Germinal center (tissue), 1 donor: ENCODE measurements at regions not wholly inside any gene's neighbourhood (a gene's known extent, or its start where the extent isn't known, plus 50 kb on each side); places are given as distances from the start of the nearest gene placed in this dataset.
A peak's percentile ranks its signal among the peaks of the same experiment; 100 is the strongest.
"Not testable (repeated sequence)": the region's sequence is repeated elsewhere in the genome, so short reads cannot be mapped to it uniquely, and the experiment has no call there.

Experiments used
- DNase-seq: peaks from one replicate; pipeline ENCODE4 v3.0.0; 2012; ENCODE audit warnings: mixed read lengths, low spot score

DNA sequence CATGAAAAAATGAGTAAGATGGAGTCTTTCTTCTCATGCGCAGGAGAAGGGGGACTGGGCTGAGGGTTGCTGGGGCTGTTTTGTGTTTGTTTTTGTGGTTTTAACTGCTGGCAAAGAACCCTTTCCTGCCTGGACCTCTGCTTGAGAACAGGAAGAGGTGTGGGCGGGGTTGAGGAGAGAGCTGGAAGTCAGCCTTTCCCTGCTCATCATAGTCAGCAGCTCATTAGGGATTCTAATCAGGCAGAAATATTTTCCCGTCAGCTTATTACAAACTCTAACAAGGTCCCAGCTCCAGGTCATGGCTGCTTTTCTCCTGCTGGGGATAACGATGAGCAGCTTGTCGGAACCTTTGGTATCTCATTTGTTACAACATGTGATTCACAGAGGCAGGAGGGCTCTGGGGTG lies 185.0 kb upstream of the NRXN3 start:
- DNase-seq: no peak

DNA sequence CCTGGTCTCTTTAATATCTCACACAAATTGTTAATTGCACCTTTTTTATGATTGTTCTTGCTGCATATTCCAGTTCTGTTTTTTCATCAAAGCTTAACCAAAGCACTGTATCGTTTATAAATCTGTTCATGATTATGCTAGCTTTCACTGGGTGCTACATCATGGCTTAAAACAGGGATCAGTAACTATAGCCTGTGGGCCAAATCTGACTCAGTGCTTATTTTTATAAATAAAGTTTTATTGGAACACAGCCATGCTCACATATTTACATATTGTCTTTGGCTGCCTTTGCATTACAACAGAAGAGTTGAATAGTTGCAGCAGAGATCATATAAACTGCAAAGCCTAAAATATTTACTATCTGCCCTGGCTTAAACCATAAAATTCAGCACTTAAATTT lies 183.4 kb upstream of the NRXN3 start:
- no peak for DNase-seq

DNA sequence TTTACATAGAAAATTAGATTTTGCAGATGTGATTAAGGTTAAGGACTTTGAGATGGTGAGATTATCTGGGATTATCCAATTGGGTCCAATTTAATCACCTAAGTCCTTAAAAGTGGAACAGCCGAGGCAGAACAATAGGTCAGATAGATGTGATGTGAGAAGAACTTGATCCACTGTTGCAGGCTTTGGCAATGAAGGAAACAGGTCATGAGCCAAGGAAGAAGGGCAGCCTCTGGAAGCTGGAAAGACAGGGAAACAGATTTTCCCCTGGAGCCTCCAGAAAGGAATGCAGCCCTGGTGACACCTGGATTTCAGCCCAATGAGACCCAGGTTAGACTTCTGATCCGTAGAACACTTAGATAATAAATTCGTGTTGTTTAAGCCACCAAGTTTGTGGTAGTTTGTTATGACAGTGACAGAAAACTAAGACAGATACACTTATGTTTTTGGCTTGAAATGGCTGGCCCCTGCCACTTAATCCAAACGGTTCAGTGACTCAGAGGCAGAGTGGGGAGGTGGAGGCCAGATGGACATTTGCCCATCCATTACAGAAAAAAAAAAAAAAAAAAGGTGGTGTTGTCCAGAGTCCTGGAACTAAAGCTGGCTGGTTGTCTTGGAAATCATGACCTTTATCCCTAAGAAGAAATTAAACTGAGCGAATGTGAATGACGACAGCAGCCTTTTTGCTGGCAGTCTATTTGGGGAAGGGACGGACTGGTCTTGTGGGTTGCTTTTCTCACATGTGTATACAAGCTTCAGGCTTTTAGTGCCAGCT lies 181.9 kb upstream of the NRXN3 start:
- no peak for DNase-seq

DNA sequence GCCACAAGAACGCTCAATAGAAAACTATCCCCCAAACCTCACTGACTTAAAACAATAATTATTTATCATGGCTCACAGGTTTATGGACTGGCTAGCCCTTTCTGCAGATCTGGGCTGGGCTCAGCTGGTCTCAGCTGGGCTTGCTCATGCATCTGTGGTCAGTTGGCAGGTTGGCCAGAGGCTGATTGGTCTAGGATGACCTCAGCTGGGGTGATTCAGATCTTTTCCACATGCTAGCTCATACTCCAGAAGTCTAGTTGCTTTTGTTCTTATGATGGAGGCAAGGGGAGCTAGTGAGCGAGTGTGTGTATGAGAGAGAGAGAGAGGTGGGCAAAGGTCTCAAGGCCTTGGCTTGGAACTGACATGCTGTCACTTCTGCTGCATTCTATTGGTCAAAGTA lies 181.2 kb upstream of the NRXN3 start:
- no peak for DNase-seq

DNA sequence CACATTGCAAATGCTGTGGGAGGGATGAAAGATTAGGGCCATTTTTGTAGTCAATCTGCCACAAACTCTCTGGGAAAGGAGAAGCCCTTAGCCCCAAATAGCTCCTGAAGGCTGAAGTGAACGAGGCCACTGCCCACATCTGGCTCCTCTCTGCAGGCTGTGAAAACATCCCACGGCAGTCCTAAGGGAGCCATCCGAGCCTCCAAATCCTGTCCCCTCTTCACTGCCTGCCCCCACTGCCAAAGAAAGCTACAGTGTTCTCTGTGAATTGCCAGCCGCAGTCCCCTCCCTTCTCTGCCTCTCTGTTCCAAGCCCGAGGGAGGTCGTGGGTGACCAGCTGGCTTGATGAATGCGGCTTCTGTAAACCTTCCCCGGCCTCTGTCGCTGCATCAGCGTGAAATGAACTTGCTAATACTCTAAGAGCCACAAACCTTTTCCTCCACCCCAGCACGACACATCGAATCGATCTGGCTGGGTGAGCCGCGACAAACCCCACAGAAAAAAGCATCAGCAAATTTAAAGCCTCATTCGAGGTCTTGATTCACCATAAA lies 180.7 kb upstream of the NRXN3 start:
- DNase-seq: no peak

DNA sequence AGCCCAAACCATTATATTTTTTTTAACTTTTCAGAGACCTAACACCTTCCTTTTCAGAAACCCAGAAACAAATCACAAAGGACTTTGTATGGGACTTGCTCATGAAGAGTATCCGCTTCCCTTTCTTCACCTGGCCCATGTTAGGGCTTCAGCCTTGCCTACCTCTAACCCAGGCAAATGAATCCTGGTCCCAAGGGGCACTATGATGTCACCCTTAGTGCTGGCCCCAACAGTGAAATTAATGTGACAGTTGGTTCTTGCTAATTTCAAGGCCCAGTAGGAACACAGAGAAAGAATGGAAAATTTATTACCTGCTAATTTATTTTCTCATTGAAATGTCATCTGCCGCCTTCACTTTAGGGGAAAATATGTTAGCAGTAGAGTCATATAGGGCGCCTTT lies 179.8 kb upstream of the NRXN3 start:
- no peak for DNase-seq

DNA sequence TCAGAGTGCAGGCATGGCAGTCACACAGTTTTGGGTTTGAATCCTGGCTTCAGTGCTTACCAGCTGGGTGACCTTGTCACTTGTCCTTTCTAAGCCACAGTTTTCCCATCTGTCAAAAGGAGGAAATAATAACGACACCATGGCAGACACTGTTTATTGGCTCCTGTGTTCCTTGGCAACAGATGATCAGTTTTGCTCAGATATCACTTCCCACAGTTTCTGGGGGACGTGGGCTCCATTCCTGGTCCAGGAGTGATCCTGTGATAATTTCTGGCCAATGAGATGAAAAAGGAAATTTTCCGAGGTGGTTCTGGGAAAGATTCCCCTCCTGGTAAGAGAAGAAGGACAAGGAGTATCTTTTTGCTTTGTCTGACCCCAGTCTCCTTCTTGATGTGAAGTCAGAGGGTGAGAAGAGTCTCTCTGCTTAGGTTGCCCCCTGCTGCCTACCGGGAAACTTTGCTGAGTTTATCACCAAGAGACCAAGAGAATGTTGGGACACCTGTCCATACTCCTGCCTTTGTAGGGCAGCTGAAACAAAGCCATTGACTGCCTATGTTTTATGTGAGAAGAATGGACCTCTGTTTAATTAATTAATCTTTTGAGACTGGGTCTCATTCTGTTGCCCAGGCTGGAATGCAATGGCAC lies 178.9 kb upstream of the NRXN3 start:
- no peak for DNase-seq

DNA sequence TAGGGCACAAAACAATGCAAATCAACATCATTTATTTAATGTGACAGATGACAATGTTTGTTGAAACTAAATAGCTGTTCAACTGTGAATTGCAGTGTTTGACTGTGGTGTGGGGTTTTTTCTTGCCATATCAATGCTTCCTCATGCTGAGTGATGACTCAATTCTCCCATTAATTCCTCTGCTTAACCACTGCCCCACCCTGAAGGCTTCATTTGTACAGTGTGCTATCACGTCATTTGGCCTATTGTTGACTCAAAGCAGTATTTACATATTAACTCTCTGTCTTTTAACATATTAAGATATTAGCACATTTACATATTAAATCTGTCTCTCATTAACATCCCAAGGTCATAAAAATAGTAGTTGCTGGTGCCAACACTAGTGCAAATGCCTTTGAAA lies 164.8 kb upstream of the NRXN3 start:
- DNase-seq: no peak

DNA sequence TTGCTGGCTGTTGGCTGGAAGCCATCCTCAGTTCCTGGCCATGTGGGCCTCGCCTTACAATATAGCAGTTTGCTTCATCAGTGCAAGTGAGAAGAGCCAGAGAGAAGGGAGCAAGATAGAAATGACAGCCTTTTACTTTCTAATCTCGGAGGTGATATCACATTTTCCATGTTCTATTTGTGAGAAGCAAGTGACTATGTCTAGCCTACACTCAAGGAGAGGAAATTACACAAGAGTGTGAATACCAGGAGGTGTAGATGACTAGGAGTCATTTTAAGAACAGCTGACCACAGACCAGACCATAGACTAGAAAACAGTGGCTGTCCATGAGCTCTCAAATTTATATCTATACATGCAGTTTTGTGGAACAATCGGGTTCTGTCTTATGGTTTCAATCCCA lies 163.0 kb upstream of the NRXN3 start:
- no peak for DNase-seq

DNA sequence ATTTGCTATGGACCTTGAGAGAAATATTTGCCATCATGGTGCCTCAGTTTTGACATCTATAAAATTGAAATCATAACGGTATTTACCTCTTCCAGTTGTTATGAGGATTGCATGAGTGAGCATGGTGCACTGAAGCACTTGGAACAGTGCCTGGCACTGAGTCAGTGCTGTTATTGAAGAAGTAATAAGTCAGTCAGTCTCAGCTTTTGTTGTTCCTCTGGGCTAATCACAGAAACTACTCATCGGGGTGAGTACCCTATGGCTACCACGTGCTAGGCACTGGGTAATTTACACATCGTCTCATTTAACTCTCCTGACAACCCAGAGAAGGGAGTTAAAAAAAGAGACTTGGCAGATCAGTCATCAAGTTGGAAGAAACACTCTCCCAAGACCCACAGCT lies 159.5 kb upstream of the NRXN3 start:
- no peak for DNase-seq

DNA sequence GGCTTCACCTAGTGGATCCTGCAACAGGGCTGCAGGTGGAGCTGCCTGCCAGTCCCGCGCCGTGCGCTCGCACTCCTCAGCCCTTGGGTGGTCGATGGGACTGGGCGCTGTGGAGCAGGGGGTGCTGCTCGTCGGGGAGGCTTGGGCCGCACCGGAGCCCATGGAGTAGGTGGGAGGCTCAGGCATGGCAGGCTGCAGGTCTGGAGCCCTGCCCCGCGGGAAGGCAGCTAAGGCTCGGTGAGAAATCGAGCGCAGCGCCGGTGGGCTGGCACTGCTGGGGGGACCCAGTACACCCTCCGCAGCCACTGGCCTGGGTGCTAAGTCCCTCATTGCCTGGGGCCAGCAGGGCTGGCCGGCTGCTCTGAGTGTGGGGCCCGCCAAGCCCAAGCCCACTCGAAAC lies 156.3 kb upstream of the NRXN3 start:
- not testable (repeated sequence) for DNase-seq

DNA sequence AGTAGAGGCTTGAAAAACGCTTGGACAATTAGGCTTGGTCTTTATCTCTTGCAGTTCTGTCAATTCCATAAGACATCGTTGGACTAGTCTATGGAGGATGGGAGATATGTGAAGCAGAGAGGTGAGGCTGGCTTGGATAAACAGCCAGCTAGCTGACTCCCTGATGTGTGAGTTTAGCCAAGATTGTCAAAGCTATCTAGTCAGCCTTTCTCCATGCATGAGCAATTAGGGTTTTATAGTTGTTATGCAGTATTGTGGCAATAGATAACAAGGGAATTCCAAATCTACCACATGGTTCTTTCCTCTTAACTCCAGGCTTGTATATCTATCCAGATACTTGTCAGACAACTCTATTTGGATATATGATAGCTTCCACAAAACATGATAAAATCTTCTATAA lies 153.6 kb upstream of the NRXN3 start:
- DNase-seq: no peak

DNA sequence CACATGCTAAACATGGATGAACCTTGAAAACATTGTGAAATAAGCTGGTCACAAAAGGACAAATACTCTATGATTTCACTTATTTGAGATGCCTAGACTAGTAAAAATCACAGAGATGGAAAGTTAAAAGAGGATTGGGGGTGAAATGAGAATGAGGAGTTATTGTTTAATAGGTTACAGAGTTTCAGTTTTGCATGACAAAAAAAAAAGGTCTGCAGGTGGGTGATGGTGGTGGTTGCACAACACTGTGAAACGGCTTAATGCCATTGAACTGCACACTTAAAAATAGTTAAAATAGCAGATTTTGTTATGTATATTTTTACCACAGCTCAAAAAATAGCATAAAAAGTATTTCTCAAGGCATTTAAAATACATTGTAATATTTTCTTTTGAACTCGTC lies 151.9 kb upstream of the NRXN3 start:
- no peak for DNase-seq

DNA sequence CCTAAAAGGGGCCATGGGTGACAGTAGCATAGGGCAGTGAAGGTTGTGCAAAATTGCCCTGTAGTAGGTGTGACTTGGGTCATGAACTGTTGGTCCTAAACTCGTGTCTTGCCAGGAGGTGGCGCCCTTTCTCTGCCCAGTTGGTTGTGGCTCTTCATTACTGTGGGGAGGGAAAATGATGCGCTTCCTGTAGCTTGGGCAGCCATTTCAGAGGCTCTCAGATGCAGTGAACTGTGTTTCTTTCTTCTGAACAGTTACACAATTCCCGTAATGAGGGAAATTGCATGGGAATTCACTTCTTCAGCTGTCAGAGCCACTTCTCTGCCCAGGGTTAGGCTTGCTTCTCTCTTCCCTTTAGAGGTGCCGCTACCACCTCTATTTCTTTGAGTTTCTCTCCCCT lies 148.1 kb upstream of the NRXN3 start:
- DNase-seq: peak; percentile 56

DNA sequence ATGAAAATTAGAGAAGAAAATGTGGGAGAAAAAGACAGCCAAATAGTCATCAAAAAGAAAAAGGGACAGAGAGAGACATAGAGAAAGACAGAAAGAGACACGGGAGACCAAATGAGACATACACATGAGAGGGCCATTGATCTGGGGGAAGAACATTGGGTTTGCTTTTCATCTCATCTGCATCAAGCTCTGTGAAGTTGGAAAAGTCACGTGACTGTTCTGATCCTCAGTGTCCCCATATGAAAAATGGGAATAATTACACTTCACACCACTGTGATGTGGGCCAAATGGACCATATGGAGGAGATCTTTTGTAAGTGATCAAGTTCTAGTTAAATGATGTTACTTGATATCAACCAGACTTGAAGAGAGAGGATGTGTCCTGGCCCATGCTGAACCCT lies 147.1 kb upstream of the NRXN3 start:
- no peak for DNase-seq

DNA sequence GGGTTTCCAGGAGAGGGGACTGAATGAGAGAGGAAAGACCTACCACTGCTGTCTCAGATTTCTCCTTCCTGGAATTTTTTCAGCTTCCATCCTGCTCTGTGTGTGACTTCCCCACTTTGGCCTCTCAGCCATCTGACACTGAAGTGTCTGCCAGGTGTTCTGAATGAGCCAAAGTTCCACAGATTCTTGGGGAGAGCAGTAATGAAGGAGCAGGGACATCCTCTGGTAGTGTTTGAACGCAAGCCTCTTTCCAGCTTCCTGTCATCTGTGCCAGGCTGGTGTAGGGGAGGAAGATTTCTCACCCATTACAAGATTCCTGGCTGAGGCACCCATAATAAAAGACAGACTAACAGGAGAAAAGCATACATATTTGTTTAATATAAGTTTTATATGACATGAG lies 141.7 kb upstream of the NRXN3 start:
- no peak for DNase-seq

DNA sequence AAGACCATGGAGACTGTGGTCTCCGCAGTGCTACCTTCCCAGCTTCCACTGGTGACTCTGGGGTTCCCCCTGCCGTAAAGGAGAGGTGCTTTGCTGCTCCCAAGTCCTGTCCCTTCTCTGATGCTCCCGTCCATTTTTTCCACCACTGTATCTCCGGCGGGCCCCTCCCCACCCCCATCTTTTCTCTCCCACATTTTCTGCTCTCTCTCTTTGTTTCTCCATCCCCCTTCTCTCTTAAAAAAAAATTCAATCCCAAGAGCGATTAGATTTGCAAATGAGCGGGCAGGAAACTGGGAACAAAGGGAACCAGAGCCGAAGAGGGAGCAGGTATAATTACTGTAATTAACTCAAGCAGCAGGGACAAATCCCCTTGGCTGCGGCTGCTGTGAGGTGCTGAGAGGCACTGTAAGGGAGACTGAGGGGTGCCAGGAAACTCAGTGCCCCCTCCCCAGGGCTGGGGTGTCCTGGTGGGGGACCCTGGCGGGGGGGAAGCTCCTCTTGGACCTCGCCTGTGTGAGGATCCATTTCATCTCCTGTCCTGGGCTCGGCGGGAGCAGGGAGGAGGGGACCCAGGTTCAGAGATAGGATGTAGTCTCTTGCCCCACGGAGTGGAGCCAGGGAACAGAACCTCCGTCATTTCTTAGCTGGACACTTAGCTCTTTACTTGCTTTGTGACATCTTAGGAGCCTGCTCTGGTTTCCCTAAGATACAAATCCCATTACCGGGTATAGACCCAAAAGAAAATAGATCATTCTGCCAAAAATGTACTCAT lies 140.4 kb upstream of the NRXN3 start:
- no peak for DNase-seq

DNA sequence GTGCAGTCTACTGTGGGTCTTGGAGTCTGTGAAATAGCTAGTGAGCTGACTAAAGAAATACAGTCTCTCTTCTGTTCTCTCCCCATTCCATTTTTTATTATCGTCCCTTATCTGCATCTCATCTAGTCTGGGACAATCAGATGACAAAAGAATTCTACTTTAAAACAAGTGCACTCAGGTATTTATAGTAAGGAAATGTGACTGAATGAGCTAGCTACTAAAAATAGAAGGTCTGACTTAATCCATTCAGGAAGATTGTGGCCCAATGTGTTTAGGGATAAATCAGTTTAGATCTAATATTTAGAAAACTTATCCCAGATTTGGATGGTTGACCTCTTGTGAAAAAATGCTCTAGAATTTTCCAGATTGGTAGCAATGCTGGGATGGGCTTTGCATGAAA lies 126.8 kb upstream of the NRXN3 start:
- DNase-seq: no peak

DNA sequence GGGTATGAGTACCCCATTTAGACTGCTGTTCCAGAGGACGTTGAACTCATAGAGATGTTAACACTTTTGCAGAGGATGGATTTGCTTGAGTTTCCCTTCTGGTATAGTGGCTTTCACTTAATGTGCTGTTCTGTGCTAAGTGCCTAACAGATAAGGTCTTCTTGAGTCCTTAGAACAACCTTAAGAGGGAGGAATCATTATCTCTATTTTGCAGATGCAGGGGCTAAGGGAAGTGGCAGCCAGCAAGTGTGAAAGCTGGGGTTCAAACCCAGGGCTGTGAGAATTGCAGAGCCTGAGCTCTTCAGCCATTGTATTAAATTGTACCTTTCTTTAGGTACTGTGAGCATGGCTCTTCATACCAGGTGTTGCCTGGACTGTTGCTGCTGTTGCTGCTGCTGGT lies 122.1 kb upstream of the NRXN3 start:
- no peak for DNase-seq

DNA sequence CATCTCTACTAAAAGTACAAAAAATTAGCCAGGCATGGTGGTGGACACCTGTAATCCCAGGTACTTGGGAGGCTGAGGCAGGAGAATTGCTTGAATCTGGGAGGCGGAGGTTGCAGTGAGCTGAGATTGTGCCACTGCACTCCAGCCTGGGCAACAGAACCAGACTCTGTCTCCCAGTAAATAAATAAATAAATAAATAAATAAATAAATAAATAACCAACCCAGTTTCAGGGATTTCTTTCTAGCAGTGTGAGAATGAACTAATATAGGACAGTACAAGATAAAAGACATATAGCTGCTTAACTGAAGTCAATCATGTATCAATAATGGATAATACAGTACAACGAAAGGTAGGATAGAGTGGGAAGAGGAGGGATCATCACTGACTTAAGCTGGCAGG lies 113.3 kb upstream of the NRXN3 start:
- not testable (repeated sequence) for DNase-seq

DNA sequence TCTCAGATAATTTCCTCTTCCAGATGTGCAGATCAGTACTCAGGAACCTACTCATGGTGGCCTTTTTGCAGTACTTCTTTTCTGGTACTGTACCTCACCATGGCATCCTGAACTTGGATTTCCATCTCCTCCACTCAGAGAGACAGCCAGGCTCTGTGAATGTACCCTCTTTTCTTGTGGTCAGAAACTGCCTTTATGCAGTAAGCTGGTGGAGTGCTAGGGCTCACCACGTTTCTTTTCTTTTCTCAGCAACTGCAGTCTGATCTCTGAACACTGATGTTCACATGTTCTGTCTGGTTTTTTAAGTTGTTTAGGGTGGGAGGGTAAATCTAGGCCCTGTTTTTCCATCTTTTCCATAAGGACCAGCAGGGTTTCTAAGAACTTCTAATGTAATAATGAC lies 99.8 kb upstream of the NRXN3 start:
- DNase-seq: no peak

DNA sequence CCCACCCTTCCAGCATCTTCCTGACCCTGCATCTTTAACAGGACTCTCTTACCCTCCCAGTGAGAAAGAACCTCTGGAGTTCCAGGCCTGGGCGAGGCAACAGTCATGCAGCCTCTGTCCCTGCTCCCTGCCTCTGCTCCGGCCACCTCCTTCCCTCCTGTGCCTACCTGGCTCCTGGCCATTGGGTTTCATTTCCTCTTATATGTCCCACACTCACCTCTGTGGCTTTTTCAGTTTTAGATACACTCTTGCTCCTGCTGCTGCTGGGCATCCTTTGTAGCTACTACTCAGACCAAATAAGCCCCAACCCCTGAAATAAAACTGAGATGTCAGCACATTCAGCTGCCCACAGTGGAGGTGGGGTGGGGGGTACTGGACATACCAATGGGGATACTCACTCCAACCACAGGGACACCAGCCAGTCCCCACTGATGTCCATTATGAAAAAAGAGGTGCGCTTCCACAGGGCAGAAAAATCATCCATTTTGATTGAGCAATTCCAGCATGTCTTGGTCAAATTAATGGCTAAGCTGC lies 99.1 kb upstream of the NRXN3 start:
- no peak for DNase-seq

DNA sequence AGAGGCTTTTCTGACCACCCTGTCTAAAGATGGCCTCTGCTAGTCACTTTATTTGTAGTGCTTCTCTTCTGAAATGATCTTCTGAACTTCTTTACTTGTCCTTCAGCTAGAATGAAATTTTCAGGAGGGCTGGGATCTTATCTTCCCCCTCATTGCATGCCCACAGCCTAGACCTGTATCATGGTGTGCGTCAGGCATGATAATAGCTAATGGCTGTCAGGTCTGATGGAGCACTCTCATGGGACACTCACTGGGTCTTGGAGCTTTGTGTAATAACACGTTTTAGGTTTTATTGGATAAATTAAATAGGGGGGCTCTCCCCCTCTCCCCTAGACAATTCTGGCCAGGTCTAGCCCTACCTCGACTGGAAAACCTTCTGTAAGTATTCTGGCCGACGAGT lies 97.1 kb upstream of the NRXN3 start:
- no peak for DNase-seq
